GM18867 (cell line): ENCODE measurements at regions not wholly inside any gene's neighbourhood (a gene's known extent, or its start where the extent isn't known, plus 50 kb on each side); places are given as distances from the start of the nearest gene placed in this dataset.
"Not testable (repeated sequence)": the region's sequence is repeated elsewhere in the genome, so short reads cannot be mapped to it uniquely, and the experiment has no call there.

ENCODE experiments used
- ATAC-seq: cut with Tn5 transposase; IDR thresholded peaks from one replicate; pipeline ENCODE4 v1.9.1; 2021; ENCODE audit warnings: mild to moderate bottlenecking, moderate library complexity; ENCODE audit not compliant: unreplicated experiment

DNA sequence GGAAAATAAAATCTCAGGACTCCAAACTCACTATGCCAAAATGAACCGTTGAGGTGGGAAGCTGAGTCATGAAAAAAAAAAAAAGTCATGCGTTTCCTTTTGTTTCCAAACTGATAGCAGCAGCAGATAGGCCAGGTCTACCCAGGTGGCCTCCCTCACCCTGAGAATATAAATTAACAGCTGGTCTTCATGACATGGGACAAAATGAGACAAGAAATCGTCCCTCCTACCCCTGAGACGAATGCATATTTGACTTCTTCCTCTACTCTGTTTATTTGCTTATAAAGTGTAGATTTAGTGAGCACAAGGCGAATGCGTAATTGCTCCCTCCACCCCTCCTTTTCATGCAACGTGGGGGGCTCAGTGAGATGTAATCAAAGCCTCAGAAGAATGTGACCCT is 204.3 kb downstream of the TMEM121 start:
- ATAC-seq = not testable (repeated sequence)

DNA sequence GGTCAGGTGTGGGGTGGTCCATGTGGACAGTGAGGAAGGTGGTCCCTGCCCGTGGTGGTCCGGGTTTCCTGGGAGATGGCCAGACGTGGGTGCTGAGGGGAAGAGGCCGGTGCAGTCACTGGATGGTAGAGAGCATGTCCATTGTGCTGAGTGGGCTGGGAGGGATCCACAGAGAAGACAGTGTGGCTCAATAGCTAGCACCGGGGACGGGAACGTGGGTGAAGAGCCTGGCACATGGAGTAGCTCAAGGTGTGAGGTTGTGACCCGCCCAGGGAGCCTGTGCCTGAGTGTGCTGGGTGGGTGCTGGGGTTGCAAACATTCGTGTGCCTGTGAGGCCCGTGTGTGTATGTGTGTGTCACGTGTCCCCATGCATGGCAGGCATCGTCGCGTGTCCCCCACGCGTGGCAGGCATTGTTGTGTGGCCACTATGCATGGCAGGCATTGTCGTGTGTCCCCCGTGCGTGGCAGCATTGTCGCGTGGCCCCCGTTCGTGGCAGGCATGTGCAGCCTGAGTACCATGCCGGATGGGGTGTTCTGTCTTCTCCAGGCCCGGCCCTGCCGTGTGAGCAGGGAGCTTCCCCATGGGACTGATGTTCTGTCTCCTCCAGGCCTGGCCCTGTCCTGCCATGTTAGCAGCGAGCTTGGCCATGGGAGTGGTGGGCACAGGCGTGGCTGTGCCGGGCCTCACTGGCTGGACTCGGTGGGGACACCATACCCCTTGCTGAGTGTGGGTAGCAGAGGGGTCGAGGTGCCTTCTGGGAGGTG is 205.0 kb downstream of the TMEM121 start:
- not testable (repeated sequence) for ATAC-seq

DNA sequence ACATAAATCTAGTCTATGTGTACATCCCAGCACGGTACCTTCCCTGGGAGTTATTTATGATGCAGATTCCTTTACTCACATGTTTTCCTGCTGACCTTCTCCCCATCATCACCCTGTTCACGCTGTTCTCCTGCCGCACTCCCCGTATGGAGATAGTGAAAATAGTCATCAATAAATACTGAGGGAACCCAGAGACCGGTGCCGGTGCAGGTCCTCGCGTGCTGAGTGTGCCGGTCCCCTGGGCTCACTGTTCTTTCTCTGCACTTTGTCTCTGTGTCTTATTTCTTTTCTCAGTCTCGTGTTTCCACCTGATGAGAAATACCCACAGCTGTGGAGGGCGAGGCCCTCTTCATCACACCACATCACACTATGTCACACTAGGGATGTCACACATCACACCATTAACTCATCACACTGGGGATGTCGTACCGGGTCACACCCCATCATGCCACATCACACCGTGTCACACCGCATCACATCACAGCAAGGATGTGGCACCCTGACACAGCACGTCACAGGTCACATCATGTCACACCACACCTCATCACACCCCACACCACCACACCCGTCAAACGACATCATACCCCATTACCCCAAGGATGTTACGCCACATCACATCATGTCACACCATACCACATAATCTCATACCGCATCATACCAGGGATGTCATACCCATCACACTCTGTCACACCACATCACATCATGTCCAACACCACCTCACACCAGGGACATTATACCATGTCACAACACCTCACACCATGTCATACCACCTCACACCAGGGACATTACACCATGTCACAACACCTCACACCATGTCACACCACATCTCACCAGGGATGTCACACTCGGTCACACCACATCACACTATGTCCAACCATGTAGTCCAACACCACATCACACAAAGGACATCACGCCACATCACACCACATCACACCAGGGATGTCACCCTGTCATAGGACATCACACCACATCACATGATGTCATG is 207.0 kb downstream of the TMEM121 start:
- ATAC-seq = no peak

DNA sequence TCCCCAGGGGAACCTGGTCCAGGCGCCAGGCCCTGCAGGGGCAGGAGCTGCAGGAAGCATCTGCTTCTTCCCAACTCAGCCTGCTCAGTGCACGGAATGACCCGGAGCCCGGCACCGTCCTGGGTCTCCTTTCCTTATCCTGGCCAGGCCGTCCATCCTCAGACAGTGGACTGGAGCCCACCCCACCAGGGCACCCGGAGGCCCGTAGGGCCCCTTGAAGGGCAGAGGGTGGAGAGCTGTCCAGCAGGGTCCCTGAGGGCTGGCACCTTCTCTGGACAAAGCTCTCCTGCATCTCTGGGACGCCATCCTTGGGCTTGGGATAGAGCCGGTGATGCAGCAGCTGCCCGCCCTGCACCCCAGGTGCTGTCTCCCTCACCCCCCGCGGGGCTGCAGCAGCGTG is 207.9 kb downstream of the TMEM121 start:
- ATAC-seq = not testable (repeated sequence)

DNA sequence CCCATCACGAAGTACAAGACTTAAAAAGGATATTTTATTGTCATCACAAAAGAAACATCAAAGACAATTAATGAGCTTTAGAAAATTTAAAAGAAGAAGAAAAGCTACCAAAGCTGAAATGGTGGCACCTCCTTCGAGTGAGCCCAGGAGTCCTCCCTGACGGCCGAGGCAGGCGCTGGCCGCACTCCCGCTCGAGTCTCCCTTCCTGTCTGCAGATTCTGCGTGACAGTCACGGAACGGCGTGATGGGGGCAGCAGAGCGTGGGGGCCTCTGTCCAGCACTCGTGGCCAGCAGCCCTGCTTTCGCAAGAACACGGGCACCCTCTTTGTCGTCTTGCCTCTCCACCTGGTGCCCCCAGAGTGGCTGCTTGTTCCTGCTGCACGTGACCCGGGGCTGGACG is 209.9 kb downstream of the TMEM121 start:
- ATAC-seq = not testable (repeated sequence)

DNA sequence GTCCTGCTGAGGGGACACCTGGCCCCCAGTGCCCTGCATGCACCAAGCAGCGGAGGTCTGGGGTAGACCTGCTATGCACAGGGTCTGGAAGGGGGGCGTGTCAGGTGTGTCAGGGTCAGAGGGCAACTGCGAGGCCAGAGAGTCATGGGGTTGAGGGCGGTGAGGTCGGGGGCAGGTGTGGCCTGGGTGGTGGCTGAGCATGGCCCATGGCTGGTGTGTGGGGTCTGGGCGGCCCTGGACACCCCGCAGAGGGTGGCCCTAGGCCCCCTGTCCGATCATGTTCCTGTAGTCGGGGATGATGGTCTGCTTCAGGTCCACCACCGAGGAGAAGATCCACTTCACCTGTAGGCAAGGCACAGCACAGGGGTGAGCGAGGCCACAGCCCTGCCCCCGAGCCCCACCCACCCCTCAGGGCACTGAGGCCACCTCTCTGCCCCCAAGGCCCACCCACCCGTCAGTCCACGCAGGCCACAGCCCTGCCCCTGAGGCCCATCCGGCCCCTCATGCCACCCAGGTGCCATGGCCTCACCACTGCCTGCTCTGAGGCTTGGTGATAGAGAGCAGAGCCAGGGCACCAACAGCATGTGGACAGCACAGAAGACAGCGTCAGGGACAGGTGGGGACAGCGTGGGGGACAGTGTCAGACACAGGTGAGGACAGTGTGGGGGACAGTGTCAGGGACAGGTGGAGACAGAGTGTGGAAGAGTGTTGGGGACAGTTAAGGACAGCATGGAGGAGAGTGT is 211.3 kb downstream of the TMEM121 start:
- no peak for ATAC-seq

DNA sequence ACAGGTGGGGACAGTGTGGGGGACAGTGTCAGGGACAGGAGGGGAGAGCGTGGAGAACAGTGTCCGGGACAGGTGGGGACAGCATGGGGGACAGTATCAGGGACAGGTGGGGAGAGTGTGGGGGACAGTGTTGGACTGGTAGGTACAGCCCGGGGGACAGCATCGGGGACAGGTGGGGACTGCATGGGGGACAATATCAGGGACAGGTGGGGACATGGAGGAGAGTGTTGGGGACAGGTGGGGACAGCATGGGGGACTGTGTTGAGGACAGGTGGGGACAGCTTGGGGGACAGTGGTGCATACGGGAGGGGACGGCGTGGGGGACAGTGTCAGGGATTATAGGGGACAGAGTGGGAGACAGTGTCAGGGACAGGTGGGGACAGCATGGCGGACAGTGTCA is 212.3 kb downstream of the TMEM121 start:
- no peak for ATAC-seq

DNA sequence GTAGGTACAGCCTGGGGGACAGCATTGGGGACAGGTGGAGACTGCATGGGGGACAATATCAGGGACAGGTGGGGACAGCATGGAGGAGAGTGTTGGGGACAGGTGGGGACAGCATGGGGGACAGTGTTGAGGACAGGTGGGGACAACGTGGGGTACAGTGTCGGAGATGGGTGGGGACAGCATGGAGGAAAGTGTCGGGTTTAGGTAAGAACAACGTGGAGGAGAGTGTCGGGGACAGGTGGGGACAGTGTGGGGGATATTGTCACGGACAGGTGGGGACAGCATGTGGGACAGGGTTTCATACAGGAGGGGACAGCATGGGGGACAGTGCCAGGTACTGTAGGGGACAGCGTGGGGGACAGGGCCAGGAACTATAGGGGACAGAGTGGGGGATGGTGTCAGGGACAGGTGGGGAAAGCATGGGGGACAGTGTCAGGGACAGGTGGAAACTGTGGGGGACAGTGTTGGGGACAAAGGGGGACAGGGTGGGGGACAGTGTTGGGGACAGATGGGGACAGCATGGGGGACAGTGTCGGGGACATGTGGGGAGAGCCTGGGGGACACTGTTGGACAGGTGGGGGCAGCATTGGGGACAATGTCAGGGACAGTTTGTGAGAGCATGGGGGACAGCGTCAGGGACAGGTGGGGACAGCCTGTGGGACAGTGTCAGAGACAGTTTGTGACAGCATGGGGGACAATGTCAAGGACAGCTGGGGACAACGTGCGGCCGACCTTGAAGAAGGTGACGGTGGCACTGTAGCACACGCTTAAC is 213.1 kb downstream of the TMEM121 start:
- no peak for ATAC-seq

DNA sequence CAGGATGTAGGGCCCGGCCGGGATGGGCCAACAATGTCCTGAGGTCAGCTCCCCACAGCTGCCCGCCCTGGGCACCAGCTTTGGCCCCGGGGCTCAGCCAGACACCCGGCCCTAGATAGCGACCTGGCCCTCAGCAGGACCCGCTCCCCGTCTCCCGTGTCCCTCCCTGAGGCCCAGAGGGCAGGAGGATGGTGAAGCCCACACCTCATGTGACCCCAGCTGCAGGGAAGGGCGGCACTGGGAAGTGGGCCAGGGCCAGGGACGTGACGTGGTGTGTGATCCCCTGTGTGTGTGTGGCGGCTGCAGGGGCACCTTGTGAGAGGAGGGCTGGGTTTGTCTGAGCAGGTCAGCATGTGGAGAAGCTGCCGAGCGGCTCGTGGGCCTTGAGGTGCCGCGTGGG is 213.9 kb downstream of the TMEM121 start:
- not testable (repeated sequence) for ATAC-seq

DNA sequence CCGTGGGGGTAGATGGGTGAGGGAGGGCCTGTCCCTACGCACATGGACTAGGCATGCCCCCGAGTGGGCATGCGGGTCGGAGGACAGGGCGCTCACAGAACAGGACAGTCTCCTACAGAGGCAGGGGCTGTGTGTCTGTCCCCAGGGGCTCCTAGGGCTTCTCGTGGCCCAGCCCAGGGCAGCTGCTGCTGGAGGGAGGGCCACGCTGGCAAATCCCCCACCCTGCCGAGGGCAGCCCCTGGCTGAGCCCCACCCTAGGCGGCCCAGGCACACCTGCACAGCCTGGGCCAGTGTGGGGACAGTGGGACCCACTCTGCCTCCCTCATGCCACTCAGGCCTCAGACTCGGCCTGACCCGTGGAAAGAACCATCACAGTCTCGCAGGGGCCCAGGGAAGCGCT is 214.6 kb downstream of the TMEM121 start:
- ATAC-seq = not testable (repeated sequence)

DNA sequence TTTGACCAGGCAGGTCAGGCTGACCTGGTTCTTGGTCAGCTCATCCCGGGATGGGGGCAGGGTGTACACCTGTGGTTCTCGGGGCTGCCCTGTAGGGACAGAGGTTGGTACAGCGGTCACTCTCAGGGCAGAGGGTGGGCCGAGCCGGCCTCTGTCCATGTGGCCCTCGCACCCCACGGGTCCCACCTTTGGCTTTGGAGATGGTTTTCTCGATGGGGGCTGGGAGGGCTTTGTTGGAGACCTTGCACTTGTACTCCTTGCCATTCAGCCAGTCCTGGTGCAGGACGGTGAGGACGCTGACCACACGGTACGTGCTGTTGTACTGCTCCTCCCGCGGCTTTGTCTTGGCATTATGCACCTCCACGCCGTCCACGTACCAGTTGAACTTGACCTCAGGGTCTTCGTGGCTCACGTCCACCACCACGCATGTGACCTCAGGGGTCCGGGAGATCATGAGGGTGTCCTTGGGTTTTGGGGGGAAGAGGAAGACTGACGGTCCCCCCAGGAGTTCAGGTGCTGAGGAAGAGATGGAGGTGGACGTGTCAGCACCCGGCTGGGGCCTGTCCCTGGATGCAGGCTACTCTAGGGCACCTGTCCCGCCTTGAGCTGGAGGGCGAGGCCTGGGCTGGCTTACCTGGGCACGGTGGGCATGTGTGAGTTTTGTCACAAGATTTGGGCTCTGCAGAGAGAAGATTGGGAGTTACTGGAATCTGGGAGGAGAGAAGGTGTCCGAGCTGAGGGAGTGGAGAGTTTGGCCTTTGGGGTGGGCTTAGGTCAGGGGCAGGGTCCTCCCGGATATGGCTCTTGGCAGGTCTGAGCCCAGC is 215.5 kb downstream of the TMEM121 start:
- ATAC-seq = not testable (repeated sequence)

DNA sequence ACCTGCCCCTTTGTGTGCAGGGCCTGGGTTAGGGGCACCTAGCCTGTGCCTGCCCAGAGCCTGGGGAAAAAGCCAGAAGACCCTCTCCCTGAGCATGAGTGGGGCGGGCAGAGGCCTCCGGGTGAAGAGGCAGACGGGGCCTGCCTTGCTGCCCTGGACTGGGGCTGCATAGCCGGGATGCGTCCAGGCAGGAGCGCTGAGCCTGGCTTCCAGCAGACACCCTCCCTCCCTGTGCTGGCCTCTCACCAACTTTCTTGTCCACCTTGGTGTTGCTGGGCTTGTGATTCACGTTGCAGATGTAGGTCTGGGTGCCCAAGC is 216.1 kb downstream of the TMEM121 start:
- no peak for ATAC-seq

DNA sequence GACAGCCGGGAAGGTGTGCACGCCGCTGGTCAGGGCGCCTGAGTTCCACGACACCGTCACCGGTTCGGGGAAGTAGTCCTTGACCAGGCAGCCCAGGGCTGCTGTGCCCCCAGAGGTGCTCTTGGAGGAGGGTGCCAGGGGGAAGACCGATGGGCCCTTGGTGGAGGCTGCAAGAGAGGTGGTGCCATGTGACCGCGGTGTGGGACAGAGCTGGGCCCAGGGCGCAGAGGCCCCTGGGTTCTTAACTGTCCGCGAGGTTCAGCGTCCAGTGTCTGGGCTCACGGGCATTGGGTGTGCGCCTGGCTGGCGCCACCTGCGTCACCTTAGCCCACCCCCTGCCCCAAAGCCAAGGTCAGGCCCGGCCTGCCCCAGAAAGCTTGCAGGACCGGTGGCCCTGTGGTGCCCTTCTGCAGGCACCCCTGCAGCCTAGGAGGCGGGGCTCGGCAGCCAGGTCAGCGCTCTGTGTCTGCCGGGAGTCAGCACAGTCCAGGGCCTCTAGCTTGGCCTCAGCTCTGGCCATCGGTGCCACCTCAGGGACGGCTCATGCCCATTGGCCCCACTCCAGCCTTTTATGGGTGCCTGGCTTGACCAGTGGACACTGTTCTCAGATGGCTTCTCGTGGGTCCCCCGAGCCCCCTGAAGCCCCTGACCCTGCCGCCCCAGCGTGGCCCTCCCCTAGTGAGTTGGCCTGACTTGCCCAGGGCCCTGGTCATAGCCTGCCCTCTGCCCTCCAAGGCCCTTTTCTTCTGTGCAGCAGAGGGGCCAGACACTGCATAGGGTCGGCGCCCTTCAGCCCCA is 216.7 kb downstream of the TMEM121 start:
- ATAC-seq = not testable (repeated sequence)

DNA sequence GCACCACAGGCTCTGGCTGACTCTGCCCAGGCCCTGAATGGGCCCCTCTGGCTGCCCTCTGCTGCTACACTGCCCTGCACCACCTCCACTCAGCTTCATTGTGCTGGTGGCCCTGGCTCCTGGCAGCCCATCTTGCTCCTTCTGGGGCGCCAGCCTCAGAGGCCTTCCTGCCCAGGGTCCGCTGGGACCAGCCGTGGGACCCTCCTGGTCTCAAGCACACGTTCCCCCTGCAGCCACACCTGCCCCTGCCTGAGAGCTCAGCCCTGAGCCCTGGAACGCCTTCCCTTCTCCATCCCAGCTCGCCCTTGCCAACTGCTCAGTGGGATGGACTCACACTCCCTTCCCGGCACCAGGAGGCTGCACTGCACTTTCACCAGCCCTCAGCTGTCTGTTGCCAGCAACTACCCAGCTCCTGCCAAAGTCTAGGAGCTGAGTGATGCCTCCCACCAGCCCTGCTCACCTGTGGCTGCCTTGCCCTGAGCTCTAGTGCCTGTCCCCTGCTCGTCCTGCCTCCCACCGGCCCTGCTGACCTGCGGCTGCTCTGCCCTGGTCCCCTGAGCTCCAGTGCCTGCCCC is 217.9 kb downstream of the TMEM121 start:
- ATAC-seq = not testable (repeated sequence)

DNA sequence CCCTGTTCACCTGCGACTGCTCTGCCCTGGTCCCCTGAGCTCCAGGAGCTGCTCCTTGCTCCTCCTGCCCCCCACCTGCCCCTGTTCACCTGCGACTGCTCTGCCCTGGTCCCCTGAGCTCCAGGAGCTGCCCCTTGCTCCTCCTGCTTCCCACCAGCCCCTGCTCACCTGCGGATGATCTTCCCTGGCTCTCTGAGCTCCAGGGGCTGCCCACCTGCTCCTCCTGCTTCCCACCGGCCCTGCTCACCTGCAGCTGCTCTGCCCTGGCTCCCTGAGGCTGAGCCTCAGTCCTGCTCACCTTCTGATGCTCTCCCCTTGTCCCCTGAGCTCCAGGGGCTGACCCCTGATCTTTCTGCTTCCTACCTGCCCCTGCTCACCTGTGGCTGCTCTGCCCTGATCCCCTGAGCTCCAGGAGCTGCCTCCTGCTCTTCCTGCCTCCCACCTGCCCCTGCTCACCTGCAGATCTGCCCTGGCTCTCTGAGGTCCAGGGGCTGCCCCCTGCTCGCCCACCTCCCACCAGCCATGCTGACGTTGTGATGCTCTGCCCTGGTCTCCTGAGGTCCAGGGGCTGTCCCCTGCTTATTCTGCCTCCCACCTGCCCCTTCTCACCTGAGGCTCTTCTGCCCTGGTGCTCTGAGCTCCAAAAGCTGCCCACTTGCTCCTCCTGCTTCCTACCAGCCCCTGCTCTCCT is 219.2 kb downstream of the TMEM121 start:
- ATAC-seq = no peak

DNA sequence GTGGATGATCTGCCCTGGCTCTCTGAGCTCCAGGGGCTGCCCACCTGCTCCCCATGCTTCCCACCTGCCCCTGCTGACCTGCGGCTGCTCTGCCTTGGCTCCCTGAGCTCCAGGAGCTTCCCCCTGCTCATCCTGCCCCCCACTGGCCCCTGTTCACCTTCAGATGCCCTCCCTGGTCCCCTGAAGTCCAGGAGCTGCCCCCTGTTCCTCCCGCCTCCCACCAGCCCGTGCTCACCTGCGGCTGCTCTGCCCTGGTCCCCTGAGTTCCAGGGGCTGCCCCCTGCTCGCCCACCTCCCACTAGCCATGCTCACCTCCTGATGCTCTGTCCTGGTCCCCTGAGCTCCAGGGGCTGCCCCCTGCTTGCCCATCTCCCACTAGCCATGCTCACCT is 219.7 kb downstream of the TMEM121 start:
- ATAC-seq = no peak

DNA sequence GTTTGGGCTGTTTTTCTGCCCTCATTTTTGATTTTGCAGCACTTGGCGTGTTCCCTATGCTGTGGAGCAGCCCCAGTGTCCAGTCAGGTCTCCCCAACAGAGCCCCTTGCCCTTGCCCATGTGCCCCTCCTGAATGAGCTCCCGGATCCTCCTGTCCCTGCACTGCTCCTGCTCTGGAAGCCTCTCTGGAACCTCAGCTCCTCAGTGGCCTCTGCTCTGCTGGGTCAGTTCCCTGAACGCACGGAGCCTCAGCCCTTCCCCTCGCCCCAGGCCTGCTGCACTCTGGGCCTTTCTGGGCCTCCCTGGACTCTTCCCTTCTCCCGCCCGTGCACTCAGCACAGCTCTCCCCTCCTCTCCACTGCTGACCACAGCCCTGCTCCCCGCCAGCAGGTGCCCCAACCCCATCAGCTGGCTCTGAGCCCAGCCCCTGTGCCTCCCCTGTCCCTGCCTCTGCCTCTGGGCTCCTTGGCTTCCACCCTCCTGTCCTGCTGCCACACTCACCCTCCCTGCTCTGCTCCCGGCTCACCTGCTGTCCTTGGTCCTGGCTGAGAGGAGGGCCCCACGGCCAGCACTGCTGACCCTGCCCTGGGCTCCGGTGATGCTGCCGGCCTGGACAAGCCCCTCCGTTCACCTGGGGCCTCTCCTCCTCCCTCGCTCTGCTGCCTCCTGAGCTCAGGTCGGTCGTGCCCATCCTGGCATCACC is 220.6 kb downstream of the TMEM121 start:
- not testable (repeated sequence) for ATAC-seq
